ENCODE measurements at regions not wholly inside any gene's neighbourhood (a gene's known extent, or its start where the extent isn't known, plus 50 kb on each side); places are given as distances from the start of the nearest gene placed in this dataset.
A peak's percentile ranks its signal among the peaks of the same experiment; 100 is the strongest.

- DNase-seq, result peak; percentile 39
These were observed 209.3 kb upstream of the FOXN3 start for GRCh38 chr14:89626233-89626806.

GRCh38 chr14:89625731-89626232 lies 208.7 kb upstream of the FOXN3 start:
- no peak for DNase-seq

- peak; percentile 33 for DNase-seq
These were observed 208.2 kb upstream of the FOXN3 start for GRCh38 chr14:89625244-89625713.

- no peak for DNase-seq
These were observed 207.6 kb upstream of the FOXN3 start for GRCh38 chr14:89624500-89625156.

GRCh38 chr14:89621791-89622638 lies 205.0 kb upstream of the FOXN3 start:
- DNase-seq, result peak; percentile 81

GRCh38 chr14:89621009-89621421 lies 204.0 kb upstream of the FOXN3 start:
- no peak for DNase-seq

GRCh38 chr14:89620436-89620835 lies 203.4 kb upstream of the FOXN3 start:
- DNase-seq, result no peak

- DNase-seq, result no peak
These were observed 202.6 kb upstream of the FOXN3 start for GRCh38 chr14:89619596-89619995.

- peak; percentile 73 for DNase-seq
These were observed 201.9 kb upstream of the FOXN3 start for GRCh38 chr14:89618811-89619551.

- no peak for DNase-seq
These were observed 201.3 kb upstream of the FOXN3 start for GRCh38 chr14:89618330-89618708.

GRCh38 chr14:89617481-89618329 lies 200.7 kb upstream of the FOXN3 start:
- DNase-seq, result peak; percentile 31

GRCh38 chr14:89616852-89617341 lies 199.9 kb upstream of the FOXN3 start:
- DNase-seq, result peak; percentile 27

GRCh38 chr14:89616425-89616824 lies 199.4 kb upstream of the FOXN3 start:
- no peak for DNase-seq

GRCh38 chr14:89615421-89615820 lies 198.4 kb upstream of the FOXN3 start:
- no peak for DNase-seq

- no peak for DNase-seq
These were observed 197.1 kb upstream of the FOXN3 start for GRCh38 chr14:89614009-89614691.

GRCh38 chr14:89613260-89614008 lies 196.4 kb upstream of the FOXN3 start:
- no peak for DNase-seq

GRCh38 chr14:89609500-89610100 lies 192.6 kb upstream of the FOXN3 start:
- DNase-seq, result no peak

- no peak for DNase-seq
These were observed 190.4 kb upstream of the FOXN3 start for GRCh38 chr14:89607453-89607852.

- DNase-seq, result no peak
These were observed 187.0 kb upstream of the FOXN3 start for GRCh38 chr14:89603938-89604480.

Measured in NCI-H82 (cell line).